GM21717 (cell line): ENCODE measurements at regions not wholly inside any gene's neighbourhood (a gene's known extent, or its start where the extent isn't known, plus 50 kb on each side); places are given as distances from the start of the nearest gene placed in this dataset.
"Not testable (repeated sequence)": the region's sequence is repeated elsewhere in the genome, so short reads cannot be mapped to it uniquely, and the experiment has no call there.

Experiments
- ATAC-seq: cut with Tn5 transposase; IDR thresholded peaks from one replicate; pipeline ENCODE4 v1.9.1; 2021; ENCODE audit warnings: mild to moderate bottlenecking, moderate library complexity; ENCODE audit not compliant: unreplicated experiment

- no peak for ATAC-seq
These were observed 220.3 kb downstream of the ADAMTS15 start for GRCh38 chr11:130668751-130669150.

- ATAC-seq, result no peak
These were observed 221.8 kb downstream of the ADAMTS15 start for GRCh38 chr11:130670200-130670599.

- no peak for ATAC-seq
These were observed 223.6 kb downstream of the ADAMTS15 start for GRCh38 chr11:130671801-130672700.

GRCh38 chr11:130672911-130673310 is 224.5 kb downstream of the ADAMTS15 start:
- ATAC-seq, result no peak

GRCh38 chr11:130673698-130674097 is 225.3 kb downstream of the ADAMTS15 start:
- ATAC-seq, result no peak

GRCh38 chr11:130674686-130675308 is 226.4 kb downstream of the ADAMTS15 start:
- no peak for ATAC-seq

GRCh38 chr11:130675371-130675821 is 227.0 kb downstream of the ADAMTS15 start:
- no peak for ATAC-seq

GRCh38 chr11:130675917-130676316 is 227.5 kb downstream of the ADAMTS15 start:
- ATAC-seq, result no peak

GRCh38 chr11:130677486-130678153 is 229.2 kb downstream of the ADAMTS15 start:
- no peak for ATAC-seq

GRCh38 chr11:130679247-130679646 is 230.8 kb downstream of the ADAMTS15 start:
- ATAC-seq, result no peak

GRCh38 chr11:130682471-130682870 is 233.8 kb downstream of the SNX19 start:
- ATAC-seq, result not testable (repeated sequence)

- no peak for ATAC-seq
These were observed 226.9 kb downstream of the SNX19 start for GRCh38 chr11:130689222-130689908.

GRCh38 chr11:130691581-130691980 is 224.7 kb downstream of the SNX19 start:
- ATAC-seq, result no peak

- ATAC-seq, result no peak
These were observed 224.1 kb downstream of the SNX19 start for GRCh38 chr11:130692220-130692619.

- no peak for ATAC-seq
These were observed 222.7 kb downstream of the SNX19 start for GRCh38 chr11:130693543-130693942.

GRCh38 chr11:130694488-130695045 is 221.7 kb downstream of the SNX19 start:
- ATAC-seq, result no peak

- no peak for ATAC-seq
These were observed 218.1 kb downstream of the SNX19 start for GRCh38 chr11:130698174-130698573.

GRCh38 chr11:130699561-130699960 is 216.7 kb downstream of the SNX19 start:
- no peak for ATAC-seq

GRCh38 chr11:130700092-130700491 is 216.2 kb downstream of the SNX19 start:
- no peak for ATAC-seq

- no peak for ATAC-seq
These were observed 212.6 kb downstream of the SNX19 start for GRCh38 chr11:130703489-130704190.
